GM19395 (cell line): ENCODE measurements at regions not wholly inside any gene's neighbourhood (a gene's known extent, or its start where the extent isn't known, plus 50 kb on each side); places are given as distances from the start of the nearest gene placed in this dataset.

Source experiments
- ATAC-seq: cut with Tn5 transposase; IDR thresholded peaks from one replicate; pipeline ENCODE4 v1.9.1; 2021; ENCODE audit warnings: mild to moderate bottlenecking, moderate library complexity; ENCODE audit not compliant: unreplicated experiment

GRCh38 chr1:218525451-218526197, 180.5 kb downstream of the TGFB2 start:
- ATAC-seq: no peak

- ATAC-seq: no peak
These were observed 181.1 kb downstream of the TGFB2 start for GRCh38 chr1:218526198-218526580.

DNA sequence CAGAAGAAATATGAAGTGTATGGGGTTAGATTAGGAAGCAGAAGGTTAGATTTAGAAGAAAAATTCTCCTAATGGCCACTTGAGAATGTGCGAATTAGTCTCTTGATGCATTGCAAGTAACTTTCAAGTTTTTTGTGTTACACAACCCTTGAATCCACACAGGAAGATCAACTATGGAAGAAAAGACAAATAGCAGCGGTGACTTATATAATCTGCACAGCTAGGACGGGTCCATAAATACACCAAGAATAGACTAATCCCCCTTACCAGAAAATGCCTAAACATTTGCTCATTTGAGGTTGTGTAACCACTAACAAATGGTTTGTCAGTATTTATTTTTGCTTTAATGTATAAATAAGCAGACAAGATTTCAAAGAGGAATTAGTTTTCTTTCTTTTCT, 182.6 kb downstream of the TGFB2 start:
- no peak for ATAC-seq

DNA sequence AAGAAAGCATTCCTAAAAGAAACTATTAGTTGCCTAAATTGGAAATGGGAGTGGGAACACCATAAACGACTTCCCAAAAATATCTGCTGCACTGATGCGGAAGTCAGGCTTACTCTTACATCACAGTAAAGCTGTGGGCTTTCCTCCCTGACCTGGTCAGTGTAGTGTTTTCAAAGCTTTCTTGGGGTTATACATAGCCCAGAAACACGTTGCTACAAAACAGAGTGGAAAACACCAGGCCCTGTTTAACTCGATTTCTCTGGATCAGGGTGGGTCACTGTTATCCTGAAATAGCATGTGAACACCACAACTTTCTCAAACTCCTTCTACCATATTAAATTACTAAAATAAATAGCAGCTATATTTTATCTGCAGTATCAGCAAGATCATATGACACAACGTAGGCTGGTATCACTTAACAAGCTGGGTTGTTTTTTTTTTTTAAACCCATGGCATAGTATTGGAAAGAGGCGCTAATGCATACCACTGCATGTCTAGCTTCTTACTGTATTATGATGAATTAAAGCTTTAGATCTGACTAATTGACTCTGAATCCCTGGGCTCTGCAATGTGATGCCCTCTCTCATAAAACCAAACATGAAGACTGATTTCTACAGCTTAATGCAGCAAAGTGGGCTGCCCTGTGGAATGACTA, 184.6 kb downstream of the TGFB2 start:
- ATAC-seq: no peak

GRCh38 chr1:218531936-218532335, 186.8 kb downstream of the TGFB2 start:
- ATAC-seq: no peak

DNA sequence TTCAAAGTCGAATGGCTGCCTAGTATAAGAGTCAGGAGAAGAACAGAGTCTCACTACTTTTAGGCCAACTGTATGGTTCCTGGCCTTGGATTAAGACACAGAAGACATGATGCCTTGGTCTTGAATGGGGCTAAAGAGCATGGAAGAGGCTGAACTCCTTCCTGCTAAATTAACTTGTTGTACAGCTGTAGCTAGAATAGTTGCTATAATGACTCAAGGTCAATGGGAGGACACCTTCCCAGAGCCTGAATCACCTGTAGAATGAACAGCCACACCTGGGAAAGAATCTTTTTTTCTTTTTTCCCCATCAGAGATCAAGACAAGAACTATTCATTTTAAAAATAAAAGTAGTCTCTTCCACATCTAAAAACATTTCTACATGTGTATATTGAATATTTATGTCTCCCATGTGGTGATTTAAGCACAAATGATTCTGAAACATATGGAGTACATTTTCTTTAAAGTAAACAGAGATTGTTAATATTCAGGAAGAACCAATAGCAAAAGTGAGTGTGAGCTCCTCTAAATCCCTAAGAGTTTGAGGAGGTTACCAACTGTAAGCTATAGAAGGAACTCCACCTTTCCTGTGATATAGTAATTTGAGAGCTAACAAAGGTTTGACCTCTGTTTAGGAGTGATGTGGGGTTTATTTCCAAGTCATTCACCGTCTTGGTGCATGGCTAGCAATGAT, 191.3 kb downstream of the TGFB2 start:
- no peak for ATAC-seq

DNA sequence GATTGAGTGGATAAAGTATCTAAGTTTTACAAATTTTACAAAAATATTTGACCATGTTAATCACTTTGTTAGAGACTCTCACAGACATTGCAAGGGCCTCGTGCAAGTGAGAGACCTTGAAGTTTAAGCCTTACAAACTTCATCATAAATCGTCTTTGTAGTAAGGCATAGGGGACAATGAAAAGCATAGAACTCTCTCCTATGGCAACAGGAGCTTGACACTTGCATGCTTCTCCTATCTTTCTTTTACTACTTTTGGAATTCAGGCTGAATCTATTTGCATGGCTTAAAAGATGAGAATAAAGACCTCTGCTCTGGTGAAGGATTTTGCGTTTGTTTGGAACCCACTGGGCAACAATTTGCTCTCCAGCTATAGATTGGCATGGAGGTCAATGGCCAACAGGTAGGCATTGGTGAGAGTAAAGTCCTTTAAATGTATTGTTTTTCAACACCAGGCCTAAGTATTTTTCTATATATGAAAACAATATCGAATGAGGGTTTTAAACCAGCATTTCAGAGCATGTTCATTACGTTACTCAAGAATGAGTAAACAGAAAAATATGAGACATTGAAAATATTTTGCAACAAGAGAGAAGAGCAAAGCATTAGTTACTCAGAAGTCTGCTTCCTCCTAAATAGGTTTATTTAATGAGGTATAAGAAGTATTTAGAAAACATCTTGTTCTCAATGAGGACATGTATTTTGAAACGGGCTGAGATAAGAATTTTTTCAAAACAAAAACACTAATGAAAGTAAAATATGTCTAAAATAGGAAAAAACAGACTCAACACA, 192.2 kb downstream of the TGFB2 start:
- ATAC-seq: no peak

- ATAC-seq: no peak
These were observed 193.2 kb downstream of the TGFB2 start for GRCh38 chr1:218538341-218538740.

DNA sequence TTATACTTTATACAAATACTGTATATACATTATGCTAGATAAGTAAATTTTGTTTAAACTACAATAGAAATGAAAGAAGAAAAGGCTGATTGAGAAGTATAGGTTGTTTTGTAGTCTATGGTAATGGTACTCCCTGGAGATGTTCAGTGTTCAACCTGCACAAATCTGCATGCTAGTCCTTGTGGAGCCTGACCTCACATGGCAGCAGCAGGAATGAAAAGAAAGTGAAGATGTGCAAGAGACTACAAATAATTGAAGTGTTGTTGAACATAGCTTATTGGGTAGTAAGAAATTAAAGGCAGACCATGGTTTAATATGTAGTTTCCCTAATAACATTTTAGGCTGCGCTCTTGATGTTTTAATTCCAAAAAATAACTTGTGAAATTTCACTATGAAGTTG, 201.2 kb downstream of the TGFB2 start:
- no peak for ATAC-seq

GRCh38 chr1:218547957-218548730, 203.0 kb downstream of the TGFB2 start:
- no peak for ATAC-seq

DNA sequence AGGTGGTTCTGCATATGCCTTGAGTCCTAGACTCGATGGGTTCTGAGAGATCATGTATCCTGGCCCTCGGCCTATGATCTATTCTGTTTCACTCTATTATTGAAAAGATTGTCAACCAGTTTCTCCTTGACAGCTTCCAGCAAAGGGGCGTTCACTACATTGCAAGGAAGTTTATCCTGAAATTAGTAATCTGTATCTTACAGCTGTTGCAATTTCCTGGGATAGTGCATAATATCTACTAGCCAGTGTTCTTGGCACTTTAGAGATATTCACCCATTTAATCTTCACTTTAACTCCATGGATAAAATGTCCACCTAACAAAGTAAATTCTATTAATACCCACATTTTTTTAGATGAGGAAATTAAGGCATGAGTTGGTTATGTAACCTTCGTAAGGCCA, 203.6 kb downstream of the TGFB2 start:
- no peak for ATAC-seq

- no peak for ATAC-seq
These were observed 208.1 kb downstream of the TGFB2 start for GRCh38 chr1:218553197-218553596.

- no peak for ATAC-seq
These were observed 210.9 kb downstream of the TGFB2 start for GRCh38 chr1:218556016-218556415.

DNA sequence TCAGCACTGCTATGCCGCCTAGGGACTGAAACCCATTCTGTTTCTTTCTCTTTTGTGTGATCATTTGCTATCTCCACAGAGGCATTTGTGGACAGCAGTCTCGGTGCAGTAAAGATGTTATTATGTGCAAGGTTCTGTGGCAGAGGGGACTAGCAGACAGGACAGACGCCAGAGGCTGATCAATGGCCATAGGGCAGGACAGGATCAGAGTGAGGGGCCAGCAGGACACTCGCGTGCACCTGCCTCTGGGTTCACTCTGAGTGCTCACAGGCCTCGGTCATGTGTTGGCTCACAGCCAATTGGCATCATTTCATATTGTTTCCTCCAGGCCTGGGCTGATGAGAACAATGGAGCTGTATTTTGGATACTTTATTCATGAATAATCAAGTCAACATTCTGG, 212.6 kb downstream of the TGFB2 start:
- no peak for ATAC-seq

DNA sequence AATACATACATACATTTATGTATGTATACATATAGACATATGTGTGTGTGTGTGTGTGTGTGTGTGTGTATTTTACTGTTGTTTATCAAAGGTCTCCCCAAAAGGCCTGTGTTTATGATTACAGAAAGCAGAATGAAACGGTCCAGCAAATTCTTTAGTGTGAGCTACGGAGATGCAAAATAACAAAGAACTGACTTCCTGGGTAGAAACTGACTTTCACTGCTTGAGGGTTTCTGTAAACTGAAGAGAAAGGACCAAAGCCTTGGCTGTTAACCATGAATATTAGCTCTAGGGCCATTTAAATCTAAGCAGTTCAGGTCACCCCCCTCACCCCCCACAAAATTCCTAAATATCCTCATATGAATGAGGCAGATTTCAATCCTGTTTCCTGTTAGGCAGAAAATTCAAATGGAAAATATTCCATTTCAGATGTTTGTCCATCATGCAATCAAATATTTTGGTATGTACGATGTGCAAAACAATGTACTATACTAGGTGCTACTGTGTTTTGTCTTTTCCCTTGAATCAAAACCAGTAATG, 213.2 kb downstream of the TGFB2 start:
- ATAC-seq: no peak

- ATAC-seq: no peak
These were observed 220.2 kb downstream of the TGFB2 start for GRCh38 chr1:218565377-218565776.

DNA sequence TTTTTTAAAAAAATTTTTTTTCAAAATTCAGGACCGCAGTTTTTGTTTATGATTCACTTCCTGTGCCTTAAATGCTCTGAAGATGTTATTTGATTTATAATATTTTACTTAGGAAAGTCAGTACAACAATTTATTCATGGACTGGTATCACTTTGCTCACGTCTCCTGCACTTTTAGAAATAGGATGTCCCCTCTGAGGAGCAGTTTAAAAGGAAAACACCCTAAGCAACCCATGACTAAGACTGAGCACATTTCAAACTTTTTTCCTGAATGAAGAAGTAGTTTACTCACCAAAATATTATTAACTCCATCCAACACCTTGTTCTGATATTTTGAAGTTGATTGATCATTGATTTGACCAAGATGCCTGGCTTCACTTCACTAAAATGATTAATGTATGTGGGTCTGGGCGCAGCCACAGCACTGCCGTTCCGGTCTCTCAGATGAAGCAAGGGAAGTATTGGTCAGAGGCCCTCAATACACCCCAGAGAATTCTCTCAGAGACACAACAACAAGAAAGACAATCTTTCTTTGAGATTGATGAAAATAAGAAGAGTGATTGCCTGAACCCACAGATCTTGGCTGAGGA, 223.9 kb downstream of the TGFB2 start:
- ATAC-seq: no peak

DNA sequence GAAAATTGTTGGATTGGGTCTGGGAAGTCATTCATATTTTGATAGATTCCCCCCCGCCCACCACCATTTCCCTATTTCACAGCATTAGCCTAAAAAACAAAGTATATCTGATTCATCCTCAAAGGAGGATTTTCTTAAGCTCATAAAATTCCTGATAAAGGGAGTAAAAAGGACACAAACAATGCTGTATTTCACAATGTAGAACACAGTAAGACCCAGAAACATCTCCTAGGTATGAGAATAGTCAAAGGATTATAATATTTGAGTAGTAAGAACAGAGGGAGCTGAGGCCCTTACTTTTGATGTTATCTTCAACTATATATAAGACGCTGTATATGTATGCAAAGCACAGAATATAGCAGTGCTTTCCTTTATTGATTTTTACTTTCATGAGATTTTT, 225.3 kb downstream of the TGFB2 start:
- no peak for ATAC-seq

GRCh38 chr1:218571491-218571890, 226.4 kb downstream of the TGFB2 start:
- no peak for ATAC-seq

DNA sequence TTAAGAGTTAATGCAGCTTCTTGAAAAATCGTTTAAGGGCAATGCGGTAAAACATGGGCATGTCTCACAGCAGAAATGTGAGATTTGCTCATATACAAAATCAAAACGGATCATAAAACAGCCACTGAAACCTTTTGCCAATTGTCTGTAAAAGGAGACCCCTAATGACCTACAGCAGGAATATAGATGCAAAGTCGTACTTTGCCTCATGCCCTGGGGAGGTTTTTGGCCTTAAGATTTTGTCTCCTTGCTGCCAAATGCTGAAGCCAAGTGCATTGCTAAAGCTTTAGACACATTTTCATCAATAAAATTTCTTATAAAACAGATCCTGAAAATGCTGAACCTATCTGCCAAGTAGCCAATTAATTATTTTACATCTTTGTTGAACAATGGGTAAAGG, 226.9 kb downstream of the TGFB2 start:
- no peak for ATAC-seq
